H9 (cell line): ENCODE measurements at regions not wholly inside any gene's neighbourhood (a gene's known extent, or its start where the extent isn't known, plus 50 kb on each side); places are given as distances from the start of the nearest gene placed in this dataset.

Experiments used
- DNase-seq: peaks from one replicate; pipeline ENCODE4 v3.0.0-alpha.2; 2017
- H2AFZ ChIP-seq: one replicate; pipeline ENCODE4 v1.6.1; 2013; ENCODE audit warnings: mild to moderate bottlenecking, low read length, control low read depth, moderate library complexity
- H2AK5ac ChIP-seq: 2 replicates; pipeline ENCODE4 v1.6.1; 2013; ENCODE audit warnings: low read length, control low read depth, mixed read lengths; ENCODE audit not compliant: insufficient read length
- H2BK120ac ChIP-seq: one replicate; pipeline ENCODE4 v1.6.1; 2013; ENCODE audit warnings: low read depth, mild to moderate bottlenecking, low read length, control low read depth, inconsistent platforms; ENCODE audit not compliant: poor library complexity, severe bottlenecking
- H2BK12ac ChIP-seq: 2 replicates; pipeline ENCODE4 v1.6.1; 2013; ENCODE audit warnings: low read length, control low read depth, mixed read lengths, low read depth; ENCODE audit not compliant: insufficient read length
- H2BK15ac ChIP-seq: 2 replicates; pipeline ENCODE4 v1.6.1; 2013; ENCODE audit warnings: low read depth, low read length, control low read depth
- H2BK20ac ChIP-seq: one replicate; pipeline ENCODE4 v1.6.1; 2013; ENCODE audit warnings: low read depth, mild to moderate bottlenecking, low read length, control low read depth, inconsistent platforms; ENCODE audit not compliant: poor library complexity, severe bottlenecking
- H2BK5ac ChIP-seq: 2 replicates; pipeline ENCODE4 v1.6.1; 2013; ENCODE audit warnings: low read length, control low read depth, mixed read lengths; ENCODE audit not compliant: insufficient read length
- H3K14ac ChIP-seq: 2 replicates; pipeline ENCODE4 v1.6.1; 2013; ENCODE audit warnings: low read length, control low read depth; ENCODE audit not compliant: insufficient read depth
- H3K18ac ChIP-seq: 2 replicates; pipeline ENCODE4 v1.6.1; 2013; ENCODE audit warnings: low read depth, mild to moderate bottlenecking, mixed read lengths, low read length, control low read depth; ENCODE audit not compliant: insufficient read length
- H3K23ac ChIP-seq: 2 replicates; pipeline ENCODE4 v1.6.1; 2013; ENCODE audit warnings: low read length, control low read depth, mixed read lengths, low read depth; ENCODE audit not compliant: insufficient read length
- H3K23me2 ChIP-seq: 2 replicates; pipeline ENCODE4 v1.6.1; 2013; ENCODE audit warnings: low read depth, mild to moderate bottlenecking, mixed read lengths, low read length, control low read depth; ENCODE audit not compliant: insufficient read length, poor library complexity, severe bottlenecking
- H3K27ac ChIP-seq: 2 replicates; pipeline ENCODE4 v1.5.1; 2013; ENCODE audit warnings: low read length, control low read depth, mixed read lengths, low read depth; ENCODE audit not compliant: insufficient read length
- H3K27me3 ChIP-seq: 2 replicates; pipeline ENCODE4 v1.6.1; 2013; ENCODE audit warnings: low read length, control low read depth, inconsistent platforms; ENCODE audit not compliant: insufficient read depth
- H3K4ac ChIP-seq: 2 replicates; pipeline ENCODE4 v1.6.1; 2013; ENCODE audit warnings: low read depth, mild to moderate bottlenecking, control low read depth, inconsistent platforms, low read length, moderate library complexity
- H3K4me1 ChIP-seq: 2 replicates; pipeline ENCODE4 v1.6.1; 2013; ENCODE audit warnings: low read length, control low read depth, inconsistent platforms; ENCODE audit not compliant: insufficient read depth
- H3K4me2 ChIP-seq: 2 replicates; pipeline ENCODE4 v1.6.1; 2013; ENCODE audit warnings: low read length, control low read depth, mixed read lengths; ENCODE audit not compliant: insufficient read length, insufficient read depth
- H3K56ac ChIP-seq: 2 replicates; pipeline ENCODE4 v1.6.1; 2013; ENCODE audit warnings: low read depth, mild to moderate bottlenecking, mixed read lengths, low read length, control low read depth; ENCODE audit not compliant: insufficient read length
- H3K79me1 ChIP-seq: 2 replicates; pipeline ENCODE4 v1.6.1; 2013; ENCODE audit warnings: low read depth, mild to moderate bottlenecking, moderate library complexity, low read length, control low read depth, inconsistent platforms; ENCODE audit not compliant: insufficient read depth, poor library complexity, severe bottlenecking
- H3K79me2 ChIP-seq: 2 replicates; pipeline ENCODE4 v1.6.1; 2013; ENCODE audit warnings: low read length, control low read depth, inconsistent platforms; ENCODE audit not compliant: insufficient read depth
- H3K9ac ChIP-seq: 2 replicates; pipeline ENCODE4 v1.6.1; 2013; ENCODE audit warnings: low read length, control low read depth, mixed read lengths; ENCODE audit not compliant: insufficient read length; ENCODE audit errors: extremely low read depth
- H3K9me3 ChIP-seq: one replicate; pipeline ENCODE4 v1.6.1; 2013; ENCODE audit warnings: low read depth, low read length, inconsistent platforms; ENCODE audit not compliant: control insufficient read depth
- H3T11ph ChIP-seq: one replicate; pipeline ENCODE4 v1.6.1; 2013; ENCODE audit warnings: mild to moderate bottlenecking, low read length, control low read depth, inconsistent platforms
- H4K20me1 ChIP-seq: one replicate; pipeline ENCODE4 v1.6.1; 2013; ENCODE audit not compliant: control insufficient read depth, insufficient read length, insufficient read depth
- H4K5ac ChIP-seq: 2 replicates; pipeline ENCODE4 v1.6.1; 2013; ENCODE audit warnings: low read depth, mild to moderate bottlenecking, mixed read lengths, low read length, control low read depth; ENCODE audit not compliant: insufficient read length
- H4K8ac ChIP-seq: replicated peaks from 2 replicates; pipeline ENCODE4 v1.6.1; 2013; ENCODE audit warnings: low read length, control low read depth, mixed read lengths, low read depth; ENCODE audit not compliant: insufficient read length
- H4K91ac ChIP-seq: 2 replicates; pipeline ENCODE4 v1.6.1; 2013; ENCODE audit warnings: low read depth, mild to moderate bottlenecking, moderate library complexity, mixed read lengths, low read length, control low read depth; ENCODE audit not compliant: insufficient read length
- H3K27ac Mint-ChIP-seq, 3 experiments: 2 replicates in 2 of 3; 3 replicates in 1 of 3; pipeline ENCODE4 v1.8.0; 2020 to 2021; ENCODE audit warnings: mixed read lengths in 3 of 3, mild to moderate bottlenecking in 1 of 3, moderate library complexity in 1 of 3
- H3K27me3 Mint-ChIP-seq: 2 replicates; pipeline ENCODE4 v1.8.0; 2021; ENCODE audit warnings: low read depth, mild to moderate bottlenecking, moderate library complexity, mixed read lengths
- H3K36me3 Mint-ChIP-seq, 3 experiments: 2 replicates in 2 of 3; 3 replicates in 1 of 3; pipeline ENCODE4 v1.8.0; 2020 to 2021; ENCODE audit warnings: low read depth in 3 of 3, mixed read lengths in 3 of 3; ENCODE audit not compliant: insufficient read depth in 1 of 3
- H3K4me1 Mint-ChIP-seq, 2 experiments: 2 replicates each; pipeline ENCODE4 v1.8.0; 2020; ENCODE audit warnings: mixed read lengths in 2 of 2
- H3K4me3 Mint-ChIP-seq, 2 experiments: 2 replicates in 1 of 2; 3 replicates in 1 of 2; pipeline ENCODE4 v1.8.0; 2020 to 2021; ENCODE audit warnings: mild to moderate bottlenecking in 2 of 2, mixed read lengths in 2 of 2, moderate library complexity in 1 of 2
- H3K9me3 Mint-ChIP-seq, 2 experiments: 2 replicates in 1 of 2; 3 replicates in 1 of 2; pipeline ENCODE4 v1.8.0; 2020; ENCODE audit warnings: mild to moderate bottlenecking in 2 of 2, mixed read lengths in 2 of 2, moderate library complexity in 1 of 2
- WGBS: extraction: QIAGEN DNeasy Blood & Tissue Kit; methylation state at CpG from one replicate; pipeline ENCODE4 v1.1.7; 2013; ENCODE audit warnings: missing lambda C conversion rate, low lambda C conversion rate, mixed read lengths; ENCODE audit not compliant: insufficient read length; ENCODE audit errors: extremely low coverage; 5-methylcytosine and 5-hydroxymethylcytosine counted together
- TF ChIP-seq, protein P1 (sequence below): fragments of 200-600 bp; sonication (generic); conservative IDR thresholded peaks from 3 replicates; pipeline ENCODE4 v1.8.0; 2021; ENCODE audit warnings: antibody characterized with exemption, mild to moderate bottlenecking

DNA sequence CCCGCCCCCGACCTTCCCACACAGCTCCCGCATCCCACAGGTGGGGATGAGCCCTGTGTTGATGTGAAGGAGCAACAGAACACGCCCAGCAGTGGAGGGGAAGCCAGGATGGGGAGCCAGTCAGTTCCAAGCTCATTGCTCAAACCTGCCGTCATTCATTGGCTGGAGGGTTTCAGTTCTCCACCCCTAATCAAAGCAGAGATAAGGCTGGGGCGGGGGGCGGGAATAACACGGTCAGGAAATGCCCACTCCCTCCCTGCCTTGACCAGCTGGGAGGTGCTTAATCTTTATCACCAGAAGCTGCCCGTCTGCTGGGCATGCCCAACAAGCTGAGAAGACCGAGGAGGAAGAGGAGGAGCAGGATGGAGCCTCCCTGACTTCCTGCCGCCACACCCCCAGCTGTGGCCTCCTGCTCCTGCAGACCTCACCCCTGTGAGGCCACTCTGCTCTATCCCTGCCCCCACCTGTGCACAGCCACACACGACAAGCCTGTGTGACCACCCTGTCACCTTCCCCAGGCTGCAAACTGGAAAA, 265.1 kb downstream of the ZEB1 start:
- no peak overlapping the region for H3K4me2 ChIP-seq
- no CpG with 5 or more reads among the region's 12 CpGs for WGBS
- peaks cover 2% of the 10 kb centered on the region for H3K27me3 Mint-ChIP-seq
- no peaks in the 10 kb centered on the region for H4K20me1 ChIP-seq
- no peak overlapping the region for H2AFZ ChIP-seq
- H2BK120ac ChIP-seq: no peak overlapping the region
- no peak overlapping the region for H3K9ac ChIP-seq
- H4K8ac ChIP-seq: no peak overlapping the region
- H3K23ac ChIP-seq: no peak overlapping the region
- peaks cover 4% of the 10 kb centered on the region; the same call in 1 of the 2 replicates for H3K4me1 ChIP-seq
- no peaks in the 10 kb centered on the region for H3K79me2 ChIP-seq
- H3K4me3 Mint-ChIP-seq: no peak overlapping the region; a peak in 1 of 5 replicates
- no peak overlapping the region for H2BK20ac ChIP-seq
- no peak overlapping the region for H3K56ac ChIP-seq
- H3K14ac ChIP-seq: no peak overlapping the region
- H3K79me1 ChIP-seq: no peaks in the 10 kb centered on the region
- no peak overlapping the region for H3K27ac Mint-ChIP-seq
- no peak overlapping the region for H2AK5ac ChIP-seq
- peaks cover 13 to 18% of the 10 kb centered on the region in 2 experiments for H3K4me1 Mint-ChIP-seq
- no peak overlapping the region for H4K91ac ChIP-seq
- TF ChIP-seq, protein P1, sequence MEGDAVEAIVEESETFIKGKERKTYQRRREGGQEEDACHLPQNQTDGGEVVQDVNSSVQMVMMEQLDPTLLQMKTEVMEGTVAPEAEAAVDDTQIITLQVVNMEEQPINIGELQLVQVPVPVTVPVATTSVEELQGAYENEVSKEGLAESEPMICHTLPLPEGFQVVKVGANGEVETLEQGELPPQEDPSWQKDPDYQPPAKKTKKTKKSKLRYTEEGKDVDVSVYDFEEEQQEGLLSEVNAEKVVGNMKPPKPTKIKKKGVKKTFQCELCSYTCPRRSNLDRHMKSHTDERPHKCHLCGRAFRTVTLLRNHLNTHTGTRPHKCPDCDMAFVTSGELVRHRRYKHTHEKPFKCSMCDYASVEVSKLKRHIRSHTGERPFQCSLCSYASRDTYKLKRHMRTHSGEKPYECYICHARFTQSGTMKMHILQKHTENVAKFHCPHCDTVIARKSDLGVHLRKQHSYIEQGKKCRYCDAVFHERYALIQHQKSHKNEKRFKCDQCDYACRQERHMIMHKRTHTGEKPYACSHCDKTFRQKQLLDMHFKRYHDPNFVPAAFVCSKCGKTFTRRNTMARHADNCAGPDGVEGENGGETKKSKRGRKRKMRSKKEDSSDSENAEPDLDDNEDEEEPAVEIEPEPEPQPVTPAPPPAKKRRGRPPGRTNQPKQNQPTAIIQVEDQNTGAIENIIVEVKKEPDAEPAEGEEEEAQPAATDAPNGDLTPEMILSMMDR: no peak
- no peak overlapping the region for H2BK12ac ChIP-seq
- peaks cover 0 to 2% (median 0%) of the 10 kb centered on the region in 3 experiments; a peak in 2 of 7 replicates for H3K36me3 Mint-ChIP-seq
- H3K18ac ChIP-seq: no peak overlapping the region
- no peak for DNase-seq
- H3K27ac ChIP-seq: no peak overlapping the region
- H3T11ph ChIP-seq: no peak overlapping the region
- no peaks in the 10 kb centered on the region for H3K9me3 ChIP-seq
- H3K4ac ChIP-seq: no peak overlapping the region
- H3K27me3 ChIP-seq: no peaks in the 10 kb centered on the region
- no peak overlapping the region for H2BK15ac ChIP-seq
- no peak overlapping the region for H2BK5ac ChIP-seq
- no peak overlapping the region for H4K5ac ChIP-seq
- no peaks in the 10 kb centered on the region for H3K23me2 ChIP-seq
- peaks cover 0 to 17% of the 10 kb centered on the region in 2 experiments; a peak in 3 of 5 replicates for H3K9me3 Mint-ChIP-seq
